Body of pancreas (tissue), 4 donors: ENCODE measurements at regions not wholly inside any gene's neighbourhood (a gene's known extent, or its start where the extent isn't known, plus 50 kb on each side); places are given as distances from the start of the nearest gene placed in this dataset.

Source experiments
- CTCF ChIP-seq, 7 experiments: fragments of 450-650 bp in 4 of 7; fragments of 200-600 bp in 3 of 7; sonication (generic) in 3 of 7; IDR thresholded peaks; one replicate each; pipeline ENCODE4 v1.5.1; 2016 to 2019; ENCODE audit warnings: antibody characterized with exemption in 7 of 7
- POLR2A ChIP-seq, 3 donors: fragments of 450-650 bp; IDR thresholded peaks; one replicate each; pipeline ENCODE4 v1.6.1; 2016; ENCODE audit warnings: antibody characterized with exemption in 3 of 3, mild to moderate bottlenecking in 2 of 3

- TF ChIP-seq POLR2A (IDR thresholded peaks at IDR 0.05) (no peak), CTCF (IDR thresholded peaks at IDR 0.05) (no peak)
Measured at GRCh38 chr12:42807766-42808165, 218.2 kb upstream of the PRICKLE1 start.
